ENCODE measurements at regions not wholly inside any gene's neighbourhood (a gene's known extent, or its start where the extent isn't known, plus 50 kb on each side); places are given as distances from the start of the nearest gene placed in this dataset.
"Not testable (repeated sequence)": the region's sequence is repeated elsewhere in the genome, so short reads cannot be mapped to it uniquely, and the experiment has no call there.

DNA sequence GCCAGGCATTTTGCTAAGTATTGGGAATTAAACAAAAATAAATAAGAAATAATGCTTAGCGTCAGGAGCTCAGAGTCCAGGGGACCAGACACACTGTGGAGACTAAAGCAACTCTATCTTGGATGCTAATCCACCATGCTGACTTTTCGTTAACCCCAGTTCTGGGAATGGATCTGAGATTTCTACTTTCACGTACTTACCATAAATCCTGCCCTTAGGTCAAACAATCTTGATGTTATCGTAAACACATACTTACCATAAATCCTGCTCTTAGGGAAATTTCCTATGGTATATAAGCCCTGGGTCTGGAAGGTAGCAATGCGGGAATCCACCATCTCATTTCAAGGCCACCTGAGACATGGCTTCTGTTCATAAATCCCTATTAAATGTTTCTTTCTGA, 204.5 kb upstream of the IGFBP7 start:
- DNase-seq, result no peak
- Histone ChIP-seq H3K4me3 (ENCODE audit: low read depth, low read length) (no peak overlapping the region), H3K36me3 (replicated peaks) (no peaks in the 10 kb centered on the region), H3K27ac (no peak overlapping the region), H3K27me3 (replicated peaks) (no peaks in the 10 kb centered on the region)
- in situ Hi-C loops (cut with HindIII; ENCODE audit: low pct_ligation_motif_present, low sequenced_read_pairs), result no loop called here
- TF ChIP-seq, protein P1, sequence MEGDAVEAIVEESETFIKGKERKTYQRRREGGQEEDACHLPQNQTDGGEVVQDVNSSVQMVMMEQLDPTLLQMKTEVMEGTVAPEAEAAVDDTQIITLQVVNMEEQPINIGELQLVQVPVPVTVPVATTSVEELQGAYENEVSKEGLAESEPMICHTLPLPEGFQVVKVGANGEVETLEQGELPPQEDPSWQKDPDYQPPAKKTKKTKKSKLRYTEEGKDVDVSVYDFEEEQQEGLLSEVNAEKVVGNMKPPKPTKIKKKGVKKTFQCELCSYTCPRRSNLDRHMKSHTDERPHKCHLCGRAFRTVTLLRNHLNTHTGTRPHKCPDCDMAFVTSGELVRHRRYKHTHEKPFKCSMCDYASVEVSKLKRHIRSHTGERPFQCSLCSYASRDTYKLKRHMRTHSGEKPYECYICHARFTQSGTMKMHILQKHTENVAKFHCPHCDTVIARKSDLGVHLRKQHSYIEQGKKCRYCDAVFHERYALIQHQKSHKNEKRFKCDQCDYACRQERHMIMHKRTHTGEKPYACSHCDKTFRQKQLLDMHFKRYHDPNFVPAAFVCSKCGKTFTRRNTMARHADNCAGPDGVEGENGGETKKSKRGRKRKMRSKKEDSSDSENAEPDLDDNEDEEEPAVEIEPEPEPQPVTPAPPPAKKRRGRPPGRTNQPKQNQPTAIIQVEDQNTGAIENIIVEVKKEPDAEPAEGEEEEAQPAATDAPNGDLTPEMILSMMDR (IDR thresholded peaks at IDR 0.05; ENCODE audit: low read depth, low read length, missing control alignments), result no peak

DNA sequence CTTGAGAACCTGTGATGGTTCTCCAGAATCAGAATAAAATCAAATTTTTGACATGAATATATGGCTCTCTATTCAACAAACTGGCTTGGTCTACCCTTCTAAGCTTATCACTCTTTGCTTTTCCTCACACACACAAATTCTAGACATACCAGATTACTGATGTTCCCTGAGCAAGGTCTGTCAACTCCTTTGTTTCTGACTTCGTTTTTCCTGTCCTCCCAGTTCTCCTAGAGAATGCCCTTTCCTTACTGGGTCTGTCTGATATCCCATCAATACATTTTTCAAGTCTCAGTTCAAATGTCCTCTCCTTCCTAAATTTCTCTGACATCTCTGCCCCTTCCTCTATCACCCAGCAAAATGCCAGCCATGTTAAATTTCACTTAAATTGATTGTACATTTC, 202.1 kb upstream of the IGFBP7 start:
- TF ChIP-seq, protein P1 (IDR thresholded peaks at IDR 0.05; ENCODE audit: low read depth, low read length, missing control alignments), result no peak
- Histone ChIP-seq H3K27me3 (replicated peaks) (no peaks in the 10 kb centered on the region), H3K36me3 (replicated peaks) (no peaks in the 10 kb centered on the region), H3K27ac (no peak overlapping the region), H3K4me3 (ENCODE audit: low read depth, low read length) (no peak overlapping the region)
- no peak for DNase-seq
- in situ Hi-C loops (cut with HindIII; ENCODE audit: low pct_ligation_motif_present, low sequenced_read_pairs), result no loop called here

DNA sequence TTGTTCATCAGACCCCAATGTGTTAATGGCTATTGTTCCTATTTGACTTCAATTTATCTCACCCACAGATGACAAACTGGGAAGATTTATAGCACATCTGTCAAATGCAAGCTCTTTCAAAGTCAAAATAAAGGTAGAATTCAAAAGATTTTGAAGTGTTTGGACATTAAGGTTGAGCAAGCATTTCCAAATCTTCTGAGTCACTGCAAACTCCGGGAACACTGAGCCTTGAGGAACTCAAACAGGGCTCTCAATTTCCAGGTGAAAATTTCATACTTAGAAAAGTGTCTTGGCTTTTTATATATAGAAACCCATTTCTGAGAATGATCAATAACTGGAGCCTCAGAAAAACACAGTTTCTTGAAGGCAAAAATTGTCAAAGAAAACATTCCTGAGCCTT, 199.5 kb upstream of the IGFBP7 start:
- no peaks in the 10 kb centered on the region for H3K27me3 ChIP-seq (replicated peaks)
- in situ Hi-C loops (cut with HindIII; ENCODE audit: low pct_ligation_motif_present, low sequenced_read_pairs), result no loop called here
- no peak overlapping the region for H3K27ac ChIP-seq
- H3K36me3 ChIP-seq (replicated peaks), result no peaks in the 10 kb centered on the region
- no peak overlapping the region for H3K4me3 ChIP-seq (ENCODE audit: low read depth, low read length)
- TF ChIP-seq, protein P1 (IDR thresholded peaks at IDR 0.05; ENCODE audit: low read depth, low read length, missing control alignments), result no peak
- no peak for DNase-seq

DNA sequence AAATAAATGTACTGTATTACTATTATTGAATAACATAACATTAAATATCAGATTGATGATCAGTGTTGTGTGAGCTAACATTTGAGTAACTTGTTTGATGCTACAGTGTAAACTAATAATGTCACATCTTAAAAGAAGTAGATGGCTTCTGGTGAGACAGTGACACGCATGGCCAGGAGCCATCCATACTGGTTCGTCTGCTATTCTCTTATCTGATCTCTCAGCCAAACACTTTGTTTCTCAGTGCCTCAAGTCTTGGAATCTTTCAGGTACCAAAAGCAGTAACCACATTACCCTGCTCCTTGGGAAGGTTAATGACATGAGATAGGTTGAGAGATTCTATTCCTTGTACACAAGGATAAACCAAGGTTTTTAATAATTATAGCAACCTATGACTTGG, 198.1 kb upstream of the IGFBP7 start:
- in situ Hi-C loops (cut with HindIII; ENCODE audit: low pct_ligation_motif_present, low sequenced_read_pairs), result no loop called here
- no peak for DNase-seq
- H3K27ac ChIP-seq, result no peak overlapping the region
- H3K36me3 ChIP-seq (replicated peaks), result no peaks in the 10 kb centered on the region
- no peak overlapping the region for H3K4me3 ChIP-seq (ENCODE audit: low read depth, low read length)
- TF ChIP-seq, protein P1 (IDR thresholded peaks at IDR 0.05; ENCODE audit: low read depth, low read length, missing control alignments), result no peak
- no peaks in the 10 kb centered on the region for H3K27me3 ChIP-seq (replicated peaks)

DNA sequence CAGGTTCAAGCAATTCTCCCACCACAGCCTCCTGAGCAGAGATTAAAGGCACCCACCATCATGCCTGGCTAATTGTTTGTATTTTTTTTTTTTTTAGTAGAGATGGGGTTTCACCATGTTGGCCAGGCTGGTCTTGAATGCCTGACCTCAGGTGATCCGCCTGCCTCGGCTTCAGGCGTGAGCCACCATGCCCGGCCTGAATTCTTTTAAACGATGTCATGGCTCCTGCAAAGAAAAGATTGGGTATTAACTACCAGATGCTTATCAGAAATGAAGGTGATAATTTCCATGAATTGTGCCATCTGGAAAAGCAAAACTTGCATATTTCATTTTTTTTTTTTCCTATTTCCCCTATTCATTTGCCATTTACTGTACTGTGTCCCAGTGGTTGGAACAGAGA, 195.7 kb upstream of the IGFBP7 start:
- no peaks in the 10 kb centered on the region for H3K36me3 ChIP-seq (replicated peaks)
- no peak overlapping the region for H3K27ac ChIP-seq
- H3K4me3 ChIP-seq (ENCODE audit: low read depth, low read length), result no peak overlapping the region
- H3K27me3 ChIP-seq (replicated peaks), result no peaks in the 10 kb centered on the region
- no peak for DNase-seq
- in situ Hi-C loops (cut with HindIII; ENCODE audit: low pct_ligation_motif_present, low sequenced_read_pairs), result no loop called here
- TF ChIP-seq, protein P1 (IDR thresholded peaks at IDR 0.05; ENCODE audit: low read depth, low read length, missing control alignments), result no peak

DNA sequence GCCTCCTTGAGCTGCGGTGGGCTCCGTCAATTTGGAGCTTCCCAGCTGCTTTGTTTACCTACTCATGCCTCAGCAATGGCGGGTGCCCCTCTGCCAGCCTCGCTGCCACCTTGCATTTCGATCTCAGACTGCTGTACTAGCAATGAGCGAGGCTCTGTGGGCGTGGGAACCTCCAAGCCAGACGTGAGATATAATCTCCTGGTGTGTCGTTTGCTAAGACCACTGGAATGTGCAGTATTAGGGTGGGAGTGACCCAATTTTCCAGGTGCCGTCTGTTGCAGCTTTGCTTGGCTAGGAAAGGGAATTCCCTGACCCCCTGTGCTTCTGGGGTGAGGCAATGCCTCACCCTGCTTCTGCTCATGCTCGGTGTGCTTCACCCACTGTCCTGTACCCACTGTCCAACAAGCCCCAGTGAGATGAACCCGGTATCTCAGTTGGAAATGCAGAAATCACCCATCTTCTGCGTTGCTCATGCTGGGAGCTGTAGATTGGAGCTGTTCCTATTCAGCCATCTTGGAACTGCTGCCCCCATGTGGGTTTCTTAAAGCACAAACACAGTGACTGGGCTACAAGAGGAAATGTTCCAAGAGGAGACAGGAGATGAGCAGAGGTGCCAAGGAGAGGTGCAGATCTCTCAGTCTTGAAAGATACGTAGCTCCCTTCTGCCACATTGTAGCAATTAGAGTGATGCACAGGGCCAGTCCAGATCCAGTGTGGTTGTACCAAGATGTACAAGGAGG, 193.0 kb upstream of the IGFBP7 start:
- in situ Hi-C loops (cut with HindIII; ENCODE audit: low pct_ligation_motif_present, low sequenced_read_pairs), result no loop called here
- TF ChIP-seq, protein P1 (IDR thresholded peaks at IDR 0.05; ENCODE audit: low read depth, low read length, missing control alignments), result peak; percentile 24
- Histone ChIP-seq H3K27ac (no peak overlapping the region), H3K36me3 (replicated peaks) (no peaks in the 10 kb centered on the region), H3K27me3 (replicated peaks) (no peaks in the 10 kb centered on the region), H3K4me3 (ENCODE audit: low read depth, low read length) (no peak overlapping the region)
- peak; percentile 4 for DNase-seq

DNA sequence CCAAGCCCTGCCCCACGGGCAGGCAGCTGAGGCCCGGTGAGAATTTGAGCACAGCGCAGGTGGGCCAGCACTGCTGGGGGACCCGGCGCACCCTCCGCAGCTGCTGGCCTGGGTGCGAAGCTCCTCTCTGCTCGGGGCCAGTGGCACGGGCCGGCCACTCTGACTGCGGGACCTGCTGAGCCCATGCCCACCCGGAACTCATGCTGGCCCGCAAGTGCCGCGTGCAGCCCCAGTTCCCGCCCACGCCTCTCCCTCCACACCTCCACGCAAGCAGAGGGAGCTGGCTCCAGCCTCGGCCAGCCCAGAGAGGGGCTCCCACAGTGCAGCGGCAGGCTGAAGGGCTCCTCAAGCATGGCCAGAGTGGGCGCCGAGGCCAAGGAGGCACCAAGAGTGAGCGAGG, 190.1 kb upstream of the IGFBP7 start:
- H3K4me3 ChIP-seq (ENCODE audit: low read depth, low read length); DNase-seq; H3K36me3 ChIP-seq (replicated peaks); in situ Hi-C loops (cut with HindIII; ENCODE audit: low pct_ligation_motif_present, low sequenced_read_pairs); H3K27me3 ChIP-seq (replicated peaks); H3K27ac ChIP-seq: not testable (repeated sequence)

Data from brain microvascular endothelial cell (primary cell).